VCaP (cell line): ENCODE measurements at regions not wholly inside any gene's neighbourhood (a gene's known extent, or its start where the extent isn't known, plus 50 kb on each side); places are given as distances from the start of the nearest gene placed in this dataset.

Experiments
- H3K27ac ChIP-seq: fragments of 450-650 bp; 2 replicates; pipeline ENCODE4 v1.5.1; 2017
- CTCF ChIP-seq: fragments of 450-650 bp; conservative IDR thresholded peaks from 2 replicates; pipeline ENCODE4 v1.5.1; 2017; ENCODE audit warnings: mild to moderate bottlenecking, moderate library complexity

- H3K27ac ChIP-seq, result no peak overlapping the region
- TF ChIP-seq CTCF, result no peak
Observed at GRCh38 chr10:8439040-8439439, 384.6 kb downstream of the GATA3 start.

- no peak overlapping the region for H3K27ac ChIP-seq
- no peak for TF ChIP-seq CTCF
Observed at GRCh38 chr10:8444630-8445029, 390.1 kb downstream of the GATA3 start.

GRCh38 chr10:8445353-8445752, 390.9 kb downstream of the GATA3 start:
- H3K27ac ChIP-seq, result no peak overlapping the region
- TF ChIP-seq CTCF, result no peak

GRCh38 chr10:8449909-8450308, 395.4 kb downstream of the GATA3 start:
- no peak overlapping the region for H3K27ac ChIP-seq
- TF ChIP-seq CTCF, result no peak

- no peak overlapping the region for H3K27ac ChIP-seq
- no peak for TF ChIP-seq CTCF
Observed at GRCh38 chr10:8453587-8453986, 399.1 kb downstream of the GATA3 start.

- TF ChIP-seq CTCF, result no peak
- H3K27ac ChIP-seq, result no peak overlapping the region
Observed at GRCh38 chr10:8454357-8454756, 399.9 kb downstream of the GATA3 start.

- no peak overlapping the region for H3K27ac ChIP-seq
- TF ChIP-seq CTCF, result no peak
Observed at GRCh38 chr10:8455181-8455580, 400.7 kb downstream of the GATA3 start.

- no peak for TF ChIP-seq CTCF
- H3K27ac ChIP-seq, result no peak overlapping the region
Observed at GRCh38 chr10:8456386-8456785, 401.9 kb downstream of the GATA3 start.
